OCI-LY7 (cell line): ENCODE measurements at regions not wholly inside any gene's neighbourhood (a gene's known extent, or its start where the extent isn't known, plus 50 kb on each side); places are given as distances from the start of the nearest gene placed in this dataset.

Source experiments
- EZH2phosphoT487 ChIP-seq: fragments of 200-600 bp; sonication (generic); IDR thresholded peaks from 2 replicates; pipeline ENCODE4 v1.6.1; 2018; ENCODE audit warnings: low read depth, borderline replicate concordance, mild to moderate bottlenecking, mixed run types, antibody characterized with exemption, low read length, moderate library complexity, mixed read lengths
- TF ChIP-seq, protein P1 (sequence below): fragments of 200-600 bp; sonication (generic); conservative IDR thresholded peaks from 2 replicates; pipeline ENCODE4 v1.5.1; 2014; ENCODE audit warnings: mild to moderate bottlenecking, antibody characterized with exemption, low read length, moderate library complexity, mixed read lengths

- TF ChIP-seq, protein P1, sequence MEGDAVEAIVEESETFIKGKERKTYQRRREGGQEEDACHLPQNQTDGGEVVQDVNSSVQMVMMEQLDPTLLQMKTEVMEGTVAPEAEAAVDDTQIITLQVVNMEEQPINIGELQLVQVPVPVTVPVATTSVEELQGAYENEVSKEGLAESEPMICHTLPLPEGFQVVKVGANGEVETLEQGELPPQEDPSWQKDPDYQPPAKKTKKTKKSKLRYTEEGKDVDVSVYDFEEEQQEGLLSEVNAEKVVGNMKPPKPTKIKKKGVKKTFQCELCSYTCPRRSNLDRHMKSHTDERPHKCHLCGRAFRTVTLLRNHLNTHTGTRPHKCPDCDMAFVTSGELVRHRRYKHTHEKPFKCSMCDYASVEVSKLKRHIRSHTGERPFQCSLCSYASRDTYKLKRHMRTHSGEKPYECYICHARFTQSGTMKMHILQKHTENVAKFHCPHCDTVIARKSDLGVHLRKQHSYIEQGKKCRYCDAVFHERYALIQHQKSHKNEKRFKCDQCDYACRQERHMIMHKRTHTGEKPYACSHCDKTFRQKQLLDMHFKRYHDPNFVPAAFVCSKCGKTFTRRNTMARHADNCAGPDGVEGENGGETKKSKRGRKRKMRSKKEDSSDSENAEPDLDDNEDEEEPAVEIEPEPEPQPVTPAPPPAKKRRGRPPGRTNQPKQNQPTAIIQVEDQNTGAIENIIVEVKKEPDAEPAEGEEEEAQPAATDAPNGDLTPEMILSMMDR: no peak
- no peak for TF ChIP-seq EZH2phosphoT487
Measured at GRCh38 chr2:83844490-83844889, 614.6 kb downstream of the SUCLG1 start.
